Keratinocyte (primary cell): ENCODE measurements at regions not wholly inside any gene's neighbourhood (a gene's known extent, or its start where the extent isn't known, plus 50 kb on each side); places are given as distances from the start of the nearest gene placed in this dataset.

ENCODE experiments used
- DNase-seq: peaks from one replicate; pipeline ENCODE4 v3.0.0-alpha.2; 2011; ENCODE audit warnings: low read depth, missing footprints, low spot score
- FAIRE-seq: peaks from 2 replicates; lab custom pipeline; 2011; peaks lifted over from hg19 to GRCh38; lab: Jason Lieb, UNC
- H2AFZ ChIP-seq: 2 replicates; pipeline ENCODE4 v1.6.0; 2012; ENCODE audit warnings: low read length, control low read depth, inconsistent platforms; ENCODE audit not compliant: control insufficient read depth
- H3K27ac ChIP-seq: 2 replicates; pipeline ENCODE4 v1.5.1; 2011; ENCODE audit warnings: low read length; ENCODE audit not compliant: control insufficient read depth, insufficient read depth
- H3K27me3 ChIP-seq: 3 replicates; pipeline ENCODE4 v1.6.0; 2011; ENCODE audit warnings: low read length; ENCODE audit not compliant: control insufficient read depth, insufficient read depth; ENCODE audit errors: extremely low read depth
- H3K36me3 ChIP-seq, 2 experiments: 2 replicates in 1 of 2; 3 replicates in 1 of 2; pipeline ENCODE4 v1.5.1; 2011; ENCODE audit warnings: low read length in 2 of 2, mild to moderate bottlenecking in 1 of 2; ENCODE audit not compliant: control insufficient read depth in 2 of 2, insufficient read depth in 2 of 2; ENCODE audit errors: extremely low read depth in 1 of 2
- H3K4me1 ChIP-seq: 3 replicates; pipeline ENCODE4 v1.5.1; 2011; ENCODE audit warnings: low read length; ENCODE audit not compliant: control insufficient read depth, insufficient read depth; ENCODE audit errors: extremely low read depth
- H3K4me2 ChIP-seq: 3 replicates; pipeline ENCODE4 v1.6.0; 2011; ENCODE audit warnings: low read depth, low read length; ENCODE audit not compliant: control insufficient read depth, insufficient read depth; ENCODE audit errors: extremely low read depth
- H3K4me3 ChIP-seq, 3 experiments: fragments of 200-600 bp in 1 of 3; sonication (generic) in 1 of 3; 2 replicates in 2 of 3; 3 replicates in 1 of 3; pipeline ENCODE4 v1.5.1; 2011 to 2016; ENCODE audit warnings: low read length in 3 of 3, mild to moderate bottlenecking in 3 of 3, control low read depth in 2 of 3, inconsistent platforms in 1 of 3, low read depth in 1 of 3, mixed read lengths in 1 of 3, mixed run types in 1 of 3, moderate library complexity in 1 of 3; ENCODE audit not compliant: control insufficient read depth in 2 of 3, insufficient read depth in 2 of 3; ENCODE audit errors: extremely low read depth in 1 of 3
- H3K79me2 ChIP-seq: 2 replicates; pipeline ENCODE4 v1.6.0; 2012; ENCODE audit warnings: low read length; ENCODE audit not compliant: control insufficient read depth, insufficient read depth
- H3K9ac ChIP-seq: 3 replicates; pipeline ENCODE4 v1.6.0; 2011; ENCODE audit warnings: low read length; ENCODE audit not compliant: control insufficient read depth, insufficient read depth; ENCODE audit errors: extremely low read depth
- H3K9me1 ChIP-seq: 3 replicates; pipeline ENCODE4 v1.6.0; 2011; ENCODE audit warnings: low read length; ENCODE audit not compliant: control insufficient read depth, insufficient read depth; ENCODE audit errors: extremely low read depth
- H3K9me3 ChIP-seq: 2 replicates; pipeline ENCODE4 v1.5.1; 2012; ENCODE audit warnings: low read depth, low read length; ENCODE audit not compliant: control insufficient read depth
- H4K20me1 ChIP-seq: 3 replicates; pipeline ENCODE4 v1.6.0; 2011; ENCODE audit warnings: low read length; ENCODE audit not compliant: control insufficient read depth, insufficient read depth; ENCODE audit errors: extremely low read depth
- CTCF ChIP-seq, 3 experiments: IDR thresholded peaks in 1 of 3; conservative IDR thresholded peaks in 1 of 3; optimal IDR thresholded peaks in 1 of 3; 2 replicates in 2 of 3; 3 replicates in 1 of 3; pipeline versions ENCODE3 to v1.5.1; 2011; ENCODE audit warnings: low read length in 3 of 3, mild to moderate bottlenecking in 3 of 3, moderate library complexity in 2 of 3, control low read depth in 1 of 3, inconsistent platforms in 1 of 3; ENCODE audit not compliant: insufficient read depth in 2 of 3; ENCODE audit errors: extremely low read depth in 1 of 3
- EZH2 ChIP-seq: IDR thresholded peaks from one replicate; pipeline ENCODE4 v1.6.1; 2012; ENCODE audit warnings: inconsistent platforms, mild to moderate bottlenecking, low read length, moderate library complexity
- dilution Hi-C: fragments of 300-500 bp; cut with MboI; formaldehyde crosslinking; loops from one replicate; pipeline ENCODE4 v1.7.0; 2020; ENCODE audit warnings: low sequenced_read_pairs; ENCODE audit not compliant: extremely low pct_ligation_motif_present

GRCh38 chr12:127667131-127667685, 599.8 kb upstream of the TMEM132C start:
- Histone ChIP-seq H3K9me1 (no peaks in the 10 kb centered on the region), H3K36me3 (no peaks in the 10 kb centered on the region), H3K4me1 (no peaks in the 10 kb centered on the region), H2AFZ (no peak overlapping the region), H3K27ac (no peak overlapping the region), H3K79me2 (no peaks in the 10 kb centered on the region), H3K27me3 (no peaks in the 10 kb centered on the region), H3K9ac (no peak overlapping the region), H3K4me3 (no peak overlapping the region), H3K4me2 (no peak overlapping the region), H4K20me1 (no peaks in the 10 kb centered on the region), H3K9me3 (no peaks in the 10 kb centered on the region)
- no peak for DNase-seq
- dilution Hi-C loops: no loop called here
- FAIRE-seq: no peak
- TF ChIP-seq CTCF (optimal IDR thresholded peaks at IDR 0.05 in 1 of 3, IDR thresholded peaks at IDR 0.05 in 1 of 3, conservative IDR thresholded peaks at IDR 0.05 in 1 of 3; ENCODE audit: extremely low read depth in 1 of 3, insufficient read depth in 2 of 3, low read length in 3 of 3): no peak
- TF ChIP-seq EZH2: no peak

GRCh38 chr12:127670294-127670693, 596.7 kb upstream of the TMEM132C start:
- no peak overlapping the region for H3K9ac ChIP-seq
- H3K79me2 ChIP-seq: no peaks in the 10 kb centered on the region
- dilution Hi-C loops: no loop called here
- no peak overlapping the region for H2AFZ ChIP-seq
- H3K27me3 ChIP-seq: no peaks in the 10 kb centered on the region
- DNase-seq: no peak
- H3K9me1 ChIP-seq: no peaks in the 10 kb centered on the region
- H3K4me1 ChIP-seq: no peaks in the 10 kb centered on the region
- no peak for TF ChIP-seq CTCF (optimal IDR thresholded peaks at IDR 0.05 in 1 of 3, IDR thresholded peaks at IDR 0.05 in 1 of 3, conservative IDR thresholded peaks at IDR 0.05 in 1 of 3; ENCODE audit: extremely low read depth in 1 of 3, insufficient read depth in 2 of 3, low read length in 3 of 3)
- TF ChIP-seq EZH2: no peak
- no peaks in the 10 kb centered on the region for H4K20me1 ChIP-seq
- H3K27ac ChIP-seq: no peak overlapping the region
- no peak overlapping the region for H3K4me2 ChIP-seq
- no peak for FAIRE-seq
- H3K4me3 ChIP-seq: no peak overlapping the region
- H3K9me3 ChIP-seq: no peaks in the 10 kb centered on the region
- no peaks in the 10 kb centered on the region for H3K36me3 ChIP-seq
